ENCODE measurements at regions not wholly inside any gene's neighbourhood (a gene's known extent, or its start where the extent isn't known, plus 50 kb on each side); places are given as distances from the start of the nearest gene placed in this dataset.

- peaks cover 23% of the 10 kb centered on the region for H3K9me3 ChIP-seq (ENCODE audit: control insufficient read depth, low read depth, low read length)
- H3K4me3 ChIP-seq (ENCODE audit: low read length) = no peak overlapping the region
- no peaks in the 10 kb centered on the region for H3K27me3 ChIP-seq (ENCODE audit: control insufficient read depth, insufficient read depth, low read length)
- no peaks in the 10 kb centered on the region for H3K4me1 ChIP-seq (ENCODE audit: control insufficient read depth, low read depth, low read length)
- H3K27ac ChIP-seq (ENCODE audit: low read length) = no peak overlapping the region
- H3K9ac ChIP-seq (ENCODE audit: low read length) = no peak overlapping the region
- H3K36me3 ChIP-seq (ENCODE audit: control insufficient read depth, low read depth, low read length) = no peaks in the 10 kb centered on the region
Observed at GRCh38 chrX:140933016-140933415, 69.4 kb upstream of the SPANXB1 start.

GRCh38 chrX:140933874-140934655, 68.3 kb upstream of the SPANXB1 start:
- Histone ChIP-seq H3K27ac (ENCODE audit: low read length) (no peak overlapping the region), H3K4me3 (ENCODE audit: low read length) (no peak overlapping the region), H3K36me3 (ENCODE audit: control insufficient read depth, low read depth, low read length) (no peaks in the 10 kb centered on the region), H3K4me1 (ENCODE audit: control insufficient read depth, low read depth, low read length) (no peaks in the 10 kb centered on the region), H3K9me3 (ENCODE audit: control insufficient read depth, low read depth, low read length) (peaks cover 23% of the 10 kb centered on the region), H3K27me3 (ENCODE audit: control insufficient read depth, insufficient read depth, low read length) (no peaks in the 10 kb centered on the region), H3K9ac (ENCODE audit: low read length) (no peak overlapping the region)

- Histone ChIP-seq H3K27ac (ENCODE audit: low read length) (no peak overlapping the region), H3K27me3 (ENCODE audit: control insufficient read depth, insufficient read depth, low read length) (no peaks in the 10 kb centered on the region), H3K36me3 (ENCODE audit: control insufficient read depth, low read depth, low read length) (no peaks in the 10 kb centered on the region), H3K4me1 (ENCODE audit: control insufficient read depth, low read depth, low read length) (no peaks in the 10 kb centered on the region), H3K4me3 (ENCODE audit: low read length) (no peak overlapping the region), H3K9ac (ENCODE audit: low read length) (no peak overlapping the region), H3K9me3 (ENCODE audit: control insufficient read depth, low read depth, low read length) (peaks cover 18% of the 10 kb centered on the region)
Observed at GRCh38 chrX:140943513-140943912, 58.9 kb upstream of the SPANXB1 start.

- Histone ChIP-seq H3K27me3 (ENCODE audit: control insufficient read depth, insufficient read depth, low read length) (no peaks in the 10 kb centered on the region), H3K36me3 (ENCODE audit: control insufficient read depth, low read depth, low read length) (no peaks in the 10 kb centered on the region), H3K4me3 (ENCODE audit: low read length) (no peak overlapping the region), H3K9ac (ENCODE audit: low read length) (no peak overlapping the region), H3K9me3 (ENCODE audit: control insufficient read depth, low read depth, low read length) (peaks cover 18% of the 10 kb centered on the region), H3K27ac (ENCODE audit: low read length) (no peak overlapping the region), H3K4me1 (ENCODE audit: control insufficient read depth, low read depth, low read length) (no peaks in the 10 kb centered on the region)
Observed at GRCh38 chrX:140944710-140945109, 57.7 kb upstream of the SPANXB1 start.

GRCh38 chrX:140948827-140949226, 53.6 kb upstream of the SPANXB1 start:
- Histone ChIP-seq H3K27ac (ENCODE audit: low read length) (no peak overlapping the region), H3K4me1 (ENCODE audit: control insufficient read depth, low read depth, low read length) (no peaks in the 10 kb centered on the region), H3K9me3 (ENCODE audit: control insufficient read depth, low read depth, low read length) (peaks cover 19% of the 10 kb centered on the region), H3K36me3 (ENCODE audit: control insufficient read depth, low read depth, low read length) (no peaks in the 10 kb centered on the region), H3K27me3 (ENCODE audit: control insufficient read depth, insufficient read depth, low read length) (no peaks in the 10 kb centered on the region), H3K9ac (ENCODE audit: low read length) (no peak overlapping the region), H3K4me3 (ENCODE audit: low read length) (no peak overlapping the region)

- H3K9ac ChIP-seq (ENCODE audit: low read length) = no peak overlapping the region
- no peaks in the 10 kb centered on the region for H3K36me3 ChIP-seq (ENCODE audit: control insufficient read depth, low read depth, low read length)
- no peaks in the 10 kb centered on the region for H3K4me1 ChIP-seq (ENCODE audit: control insufficient read depth, low read depth, low read length)
- no peak overlapping the region for H3K4me3 ChIP-seq (ENCODE audit: low read length)
- peaks cover 19% of the 10 kb centered on the region for H3K9me3 ChIP-seq (ENCODE audit: control insufficient read depth, low read depth, low read length)
- no peak overlapping the region for H3K27ac ChIP-seq (ENCODE audit: low read length)
- no peaks in the 10 kb centered on the region for H3K27me3 ChIP-seq (ENCODE audit: control insufficient read depth, insufficient read depth, low read length)
Observed at GRCh38 chrX:140949233-140949632, 53.2 kb upstream of the SPANXB1 start.
